IPS-18a (cell line): ENCODE measurements at regions not wholly inside any gene's neighbourhood (a gene's known extent, or its start where the extent isn't known, plus 50 kb on each side); places are given as distances from the start of the nearest gene placed in this dataset.
"Not testable (repeated sequence)": the region's sequence is repeated elsewhere in the genome, so short reads cannot be mapped to it uniquely, and the experiment has no call there.

Source experiments
- H3K27ac ChIP-seq: one replicate; pipeline ENCODE4 v1.5.1; 2013; ENCODE audit warnings: low read length
- H3K27me3 ChIP-seq: one replicate; pipeline ENCODE4 v1.6.1; 2013; ENCODE audit warnings: mild to moderate bottlenecking, low read length; ENCODE audit not compliant: control insufficient read depth, insufficient read depth
- H3K36me3 ChIP-seq: one replicate; pipeline ENCODE4 v1.6.1; 2013; ENCODE audit warnings: low read depth, low read length; ENCODE audit not compliant: control insufficient read depth
- H3K4me1 ChIP-seq: one replicate; pipeline ENCODE4 v1.6.1; 2013; ENCODE audit warnings: low read depth, low read length; ENCODE audit not compliant: control insufficient read depth
- H3K4me3 ChIP-seq: one replicate; pipeline ENCODE4 v1.5.1; 2013; ENCODE audit warnings: low read length
- H3K9ac ChIP-seq: one replicate; pipeline ENCODE4 v1.6.1; 2013; ENCODE audit warnings: mild to moderate bottlenecking, low read length, moderate library complexity
- H3K9me3 ChIP-seq: one replicate; pipeline ENCODE4 v1.6.1; 2013; ENCODE audit warnings: low read depth, low read length; ENCODE audit not compliant: control insufficient read depth

DNA sequence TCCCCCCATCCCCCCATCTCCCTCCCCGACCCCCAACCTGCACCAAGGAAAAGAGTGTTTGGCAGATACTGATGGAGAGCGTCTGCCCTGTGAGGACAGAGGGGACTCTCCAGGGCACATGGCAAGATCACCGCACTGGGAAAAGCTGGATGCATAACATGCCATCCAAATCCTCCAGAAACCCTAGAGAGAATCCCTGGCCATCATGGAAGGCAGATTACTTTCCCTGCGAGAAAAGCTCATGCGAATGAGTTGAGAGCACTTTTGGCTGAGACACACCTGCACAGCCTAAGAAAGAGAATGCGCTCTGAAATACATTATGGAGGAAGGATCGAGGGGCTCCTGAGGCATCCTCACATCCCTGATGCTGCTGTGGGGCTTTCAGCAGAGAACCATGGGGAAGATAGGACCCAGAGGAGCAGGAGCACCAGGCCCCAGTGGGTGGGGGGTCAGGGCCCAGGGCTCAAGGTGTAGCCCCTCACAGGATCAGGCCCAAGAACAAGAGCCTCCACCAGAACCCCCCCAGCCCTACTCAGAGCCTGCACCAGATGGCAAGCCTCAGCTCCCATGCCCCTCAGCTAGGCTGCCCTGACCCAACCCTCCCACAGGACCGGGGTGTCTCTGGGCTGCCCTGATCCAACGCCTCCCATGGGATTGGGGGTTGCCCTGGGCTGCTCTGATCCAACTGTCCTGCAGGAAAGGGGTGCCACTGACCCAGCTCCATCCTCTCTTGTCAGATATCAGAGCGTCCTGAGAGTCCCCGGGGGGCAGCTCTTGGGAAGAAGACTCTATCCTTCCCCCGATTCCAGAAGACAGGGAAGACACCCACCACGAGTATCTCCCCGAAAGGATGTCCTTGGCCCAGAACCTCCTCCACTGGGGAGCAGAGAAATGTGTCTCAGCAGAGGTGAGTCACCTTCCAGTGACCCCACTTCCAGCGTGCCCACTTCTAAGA is 153.4 kb downstream of the NDUFA10 start:
- Histone ChIP-seq H3K9ac (no peak overlapping the region), H3K9me3 (peaks cover 4% of the 10 kb centered on the region), H3K4me3 (no peak overlapping the region), H3K27ac (no peak overlapping the region), H3K27me3 (no peaks in the 10 kb centered on the region), H3K36me3 (no peaks in the 10 kb centered on the region), H3K4me1 (no peaks in the 10 kb centered on the region)

DNA sequence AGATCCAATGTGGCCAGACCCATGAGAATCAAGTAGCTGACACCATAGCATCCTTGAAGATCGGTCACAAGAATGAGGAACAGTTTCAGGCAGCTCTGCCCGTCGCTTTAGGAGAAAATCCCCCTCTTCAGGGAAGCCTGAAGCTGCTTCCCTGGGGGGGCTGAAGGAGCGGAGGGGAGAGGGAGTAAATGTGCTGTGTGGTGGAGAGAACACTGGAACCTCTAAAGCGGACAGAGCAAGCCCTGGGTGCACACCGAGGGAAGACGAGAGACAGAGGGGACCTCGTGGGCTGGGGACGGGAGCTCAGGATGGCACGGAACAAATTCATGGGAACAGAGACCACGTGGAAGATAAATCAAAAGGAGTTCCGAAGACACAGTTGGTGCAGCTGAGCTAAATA is 154.3 kb downstream of the NDUFA10 start:
- Histone ChIP-seq H3K4me3 (no peak overlapping the region), H3K9me3 (peaks cover 4% of the 10 kb centered on the region), H3K36me3 (no peaks in the 10 kb centered on the region), H3K4me1 (no peaks in the 10 kb centered on the region), H3K27ac (no peak overlapping the region), H3K9ac (no peak overlapping the region), H3K27me3 (no peaks in the 10 kb centered on the region)

DNA sequence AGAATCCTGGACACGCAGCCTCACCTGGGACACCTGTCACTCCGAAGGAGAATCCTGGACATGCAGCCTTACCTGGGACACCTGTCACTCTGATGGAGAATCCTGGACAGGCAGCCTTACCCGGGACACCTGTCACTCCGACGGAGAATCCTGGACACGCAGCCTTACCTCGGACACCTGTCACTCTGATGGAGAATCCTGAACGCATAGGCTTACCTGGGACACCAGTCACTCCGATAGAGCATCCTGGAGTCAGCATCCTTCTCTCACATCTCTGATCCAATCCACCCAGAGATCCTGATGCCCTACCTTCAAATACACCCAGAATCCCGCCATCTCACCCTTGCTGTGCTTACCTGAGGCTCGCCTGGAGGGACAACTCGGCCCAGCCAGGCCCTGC is 154.9 kb downstream of the NDUFA10 start:
- Histone ChIP-seq H3K9ac (no peak overlapping the region), H3K36me3 (no peaks in the 10 kb centered on the region), H3K27me3 (no peaks in the 10 kb centered on the region), H3K4me3 (no peak overlapping the region), H3K4me1 (no peaks in the 10 kb centered on the region), H3K9me3 (peaks cover 4% of the 10 kb centered on the region), H3K27ac (no peak overlapping the region)

DNA sequence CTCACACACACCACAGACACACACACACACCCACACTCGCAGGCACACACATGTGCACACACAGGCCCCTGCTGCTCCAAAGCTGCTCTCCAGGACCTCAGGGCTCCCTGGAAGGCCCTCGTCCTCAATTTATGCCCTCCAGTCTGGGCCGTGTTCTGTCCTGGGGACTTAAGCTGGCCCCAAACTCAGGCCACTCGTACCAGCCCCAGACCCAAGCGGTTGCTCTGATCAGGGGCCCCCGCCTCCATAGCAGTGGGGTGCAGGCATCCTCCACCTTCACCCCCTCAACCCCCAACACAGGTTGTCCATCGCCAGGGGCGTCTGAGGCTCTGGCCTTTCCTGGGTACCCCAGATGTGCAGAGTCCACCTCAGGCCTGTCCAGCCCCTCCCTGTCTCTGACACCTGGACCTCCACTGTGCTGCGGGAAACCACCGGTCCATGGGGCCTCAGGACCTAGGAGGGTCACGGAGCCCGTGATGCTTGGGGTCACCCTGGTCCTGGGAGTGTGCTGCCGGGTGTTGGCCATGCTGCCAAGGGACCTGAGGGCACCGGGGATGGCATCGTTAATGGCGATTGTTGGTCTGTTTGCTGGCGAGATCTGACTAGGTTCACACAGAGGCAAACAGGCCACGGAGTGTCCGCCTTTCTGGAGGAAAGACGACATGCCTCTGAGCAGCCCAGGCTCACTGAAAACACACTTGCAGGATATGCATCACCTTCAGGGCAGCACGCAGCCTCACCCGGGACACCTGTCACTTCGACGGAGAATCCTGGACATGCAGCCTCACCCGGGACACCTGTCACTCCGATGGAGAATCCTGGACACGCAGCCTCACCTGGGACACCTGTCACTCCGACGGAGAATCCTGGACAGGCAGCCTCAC is 155.6 kb downstream of the NDUFA10 start:
- Histone ChIP-seq H3K4me1 (no peaks in the 10 kb centered on the region), H3K27me3 (no peaks in the 10 kb centered on the region), H3K9ac (no peak overlapping the region), H3K27ac (no peak overlapping the region), H3K9me3 (peaks cover 4% of the 10 kb centered on the region), H3K36me3 (no peaks in the 10 kb centered on the region), H3K4me3 (no peak overlapping the region)

DNA sequence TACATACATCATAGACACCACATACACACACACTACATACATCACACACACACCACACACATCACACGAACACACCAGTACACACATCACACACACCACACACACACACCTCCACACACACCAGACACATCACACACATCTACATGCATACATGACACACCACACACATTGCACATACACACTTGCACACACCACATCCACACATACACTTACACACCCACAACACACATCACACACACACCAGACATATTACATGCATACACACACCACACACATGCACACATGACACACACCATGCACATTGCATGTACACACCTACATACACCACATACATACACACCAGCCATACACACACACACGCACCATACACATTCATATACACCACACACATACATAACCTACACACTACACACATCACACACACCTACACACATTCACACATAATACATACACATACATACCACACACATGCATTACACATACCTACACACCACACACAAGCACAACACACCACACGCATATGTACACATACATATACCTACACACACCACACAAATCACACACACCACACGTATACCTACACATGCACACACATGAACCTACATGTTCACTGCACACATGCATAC is 156.5 kb downstream of the NDUFA10 start:
- no peak overlapping the region for H3K9ac ChIP-seq
- H3K27ac ChIP-seq, result no peak overlapping the region
- no peaks in the 10 kb centered on the region for H3K4me1 ChIP-seq
- H3K9me3 ChIP-seq, result peaks cover 4% of the 10 kb centered on the region
- no peaks in the 10 kb centered on the region for H3K36me3 ChIP-seq
- H3K4me3 ChIP-seq, result no peak overlapping the region
- no peaks in the 10 kb centered on the region for H3K27me3 ChIP-seq

DNA sequence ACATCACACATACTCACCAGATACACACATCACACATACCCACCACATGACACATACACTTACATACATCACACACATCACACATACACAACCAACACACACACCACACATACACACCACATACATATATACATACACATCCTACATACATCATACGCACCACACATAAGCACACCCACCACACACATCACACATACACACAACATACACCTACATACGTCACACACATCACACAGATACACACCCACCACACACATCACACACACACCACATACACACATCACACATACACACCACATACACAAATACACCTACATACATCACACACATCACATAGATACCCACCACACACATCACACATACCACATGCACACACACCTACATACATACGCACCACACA is 158.4 kb downstream of the NDUFA10 start:
- no peak overlapping the region for H3K4me3 ChIP-seq
- peaks cover 4% of the 10 kb centered on the region for H3K9me3 ChIP-seq
- H3K27me3 ChIP-seq, result no peaks in the 10 kb centered on the region

DNA sequence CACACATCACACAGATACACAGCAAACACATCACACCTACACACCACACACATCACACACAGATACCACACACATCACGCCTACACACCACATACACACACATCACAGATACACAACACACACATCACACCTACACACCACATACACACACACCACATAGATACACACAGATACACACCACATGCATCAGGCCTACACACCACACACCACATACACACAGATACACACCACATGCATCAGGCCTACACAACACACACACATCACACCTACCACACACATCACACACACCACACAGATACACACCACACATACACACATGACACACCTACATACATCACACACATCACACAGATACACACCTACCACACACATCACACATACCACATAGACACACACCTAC is 158.8 kb downstream of the NDUFA10 start:
- Histone ChIP-seq H3K27ac (no peak overlapping the region), H3K4me3 (no peak overlapping the region), H3K9me3 (peaks cover 4% of the 10 kb centered on the region), H3K36me3 (no peaks in the 10 kb centered on the region), H3K9ac (no peak overlapping the region), H3K27me3 (no peaks in the 10 kb centered on the region), H3K4me1 (no peaks in the 10 kb centered on the region)

More for the DNA sequence above, 158.4 kb downstream of the NDUFA10 start:
- Histone ChIP-seq H3K9ac (no peak overlapping the region), H3K4me1 (no peaks in the 10 kb centered on the region), H3K36me3 (no peaks in the 10 kb centered on the region), H3K27ac (no peak overlapping the region)

DNA sequence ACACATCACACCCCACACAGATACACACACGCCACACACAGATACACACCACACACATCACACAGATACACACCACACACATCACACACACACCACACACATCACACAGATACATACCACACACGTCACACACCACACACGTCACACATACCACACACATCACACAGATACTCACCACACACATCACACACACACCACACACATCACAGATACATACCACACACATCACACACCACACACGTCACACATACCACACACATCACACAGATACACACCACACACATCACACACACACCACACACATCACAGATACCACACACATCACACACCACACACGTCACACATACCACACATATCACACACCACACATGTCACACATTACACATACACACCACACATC is 159.3 kb downstream of the NDUFA10 start:
- not testable (repeated sequence) for H3K27me3 ChIP-seq, H3K4me3 ChIP-seq, H3K27ac ChIP-seq, H3K36me3 ChIP-seq, H3K9ac ChIP-seq, H3K4me1 ChIP-seq, H3K9me3 ChIP-seq

DNA sequence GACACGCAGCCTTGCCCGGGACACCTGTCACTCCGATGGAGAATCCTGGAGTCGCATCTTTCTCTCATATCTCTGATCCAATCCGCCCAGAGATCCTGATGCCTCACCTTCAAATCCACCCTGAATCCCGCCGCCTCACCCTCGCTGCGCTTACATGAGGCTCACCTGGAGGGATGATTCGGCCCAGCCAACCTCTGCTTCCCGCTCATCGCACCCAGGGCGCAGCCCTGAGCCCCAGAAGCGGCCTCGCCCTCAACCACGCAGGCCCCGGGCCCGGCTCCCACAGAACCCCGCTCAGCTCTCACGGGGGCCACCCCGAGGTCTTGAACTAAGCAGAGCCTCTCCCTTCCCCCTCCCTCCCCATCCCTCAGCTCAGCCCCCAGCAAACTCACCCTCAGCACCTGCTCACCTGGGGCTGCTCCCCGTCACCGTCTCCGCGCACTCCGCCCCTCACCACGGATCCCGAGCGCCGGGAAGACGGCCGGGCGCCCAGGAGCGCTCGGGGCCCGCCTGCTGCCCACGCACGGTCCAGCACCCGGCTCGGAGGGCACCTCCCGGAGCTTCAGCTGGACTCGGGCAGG is 160.0 kb downstream of the NDUFA10 start:
- no peak overlapping the region for H3K9ac ChIP-seq
- H3K27ac ChIP-seq, result no peak overlapping the region
- H3K4me1 ChIP-seq, result no peaks in the 10 kb centered on the region
- H3K27me3 ChIP-seq, result no peaks in the 10 kb centered on the region
- H3K36me3 ChIP-seq, result no peaks in the 10 kb centered on the region
- no peak overlapping the region for H3K4me3 ChIP-seq
- peaks cover 4% of the 10 kb centered on the region for H3K9me3 ChIP-seq

DNA sequence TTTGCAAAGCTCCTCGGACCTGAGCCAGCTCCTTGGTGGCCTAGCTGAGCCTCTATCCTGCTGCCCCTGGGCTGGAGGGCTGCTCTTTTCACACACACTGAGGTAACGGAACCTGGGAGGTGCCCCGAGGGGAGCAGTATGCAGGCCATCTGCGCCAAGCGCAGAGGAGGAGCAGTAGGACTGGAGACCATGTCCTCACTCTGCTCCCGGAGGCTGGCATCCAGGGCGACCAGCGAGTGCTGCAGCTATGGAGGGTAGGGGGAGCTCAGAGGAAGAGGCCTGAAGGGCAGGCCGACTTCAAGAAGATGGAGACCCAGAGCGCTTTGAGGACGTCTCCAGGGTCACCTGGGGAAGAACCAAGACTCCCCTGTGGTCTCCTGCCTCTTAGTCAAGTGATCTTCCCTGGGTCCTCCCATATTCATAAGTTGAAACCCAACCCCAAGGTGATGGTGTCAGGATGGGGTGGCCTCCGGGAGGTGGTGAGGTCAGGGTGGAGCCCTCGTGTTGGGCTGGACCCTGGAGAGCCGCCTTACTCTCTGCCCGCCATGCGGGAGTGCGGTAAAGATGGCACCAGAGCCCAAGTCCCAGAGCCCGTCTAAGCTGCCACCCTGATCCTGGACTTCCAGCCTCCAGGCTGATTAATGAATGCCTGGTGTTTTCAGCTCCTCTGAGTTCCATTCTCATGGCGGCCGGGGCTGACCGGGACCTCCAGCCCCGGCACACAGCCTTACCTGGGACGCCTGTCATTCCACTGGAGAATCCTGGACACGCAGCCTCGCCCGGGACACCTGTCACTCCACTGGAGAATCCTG is 160.7 kb downstream of the NDUFA10 start:
- Histone ChIP-seq H3K36me3 (no peaks in the 10 kb centered on the region), H3K9ac (no peak overlapping the region), H3K27ac (no peak overlapping the region), H3K27me3 (no peaks in the 10 kb centered on the region), H3K9me3 (peaks cover 4% of the 10 kb centered on the region), H3K4me1 (no peaks in the 10 kb centered on the region), H3K4me3 (no peak overlapping the region)
